Parathyroid adenoma (tissue), 2 donors: ENCODE measurements at regions not wholly inside any gene's neighbourhood (a gene's known extent, or its start where the extent isn't known, plus 50 kb on each side); places are given as distances from the start of the nearest gene placed in this dataset.

Experiments
- H2AFZ ChIP-seq: fragments of 300-600 bp; sonication (generic); one replicate; pipeline ENCODE4 v1.7.0; 2017; ENCODE audit warnings: antibody characterized with exemption, mild to moderate bottlenecking
- H3K27ac ChIP-seq: fragments of 300-600 bp; sonication (generic); one replicate; pipeline ENCODE4 v1.7.0; 2017
- H3K27me3 ChIP-seq: fragments of 300-600 bp; sonication (generic); one replicate; pipeline ENCODE4 v1.7.0; 2017; ENCODE audit warnings: low read length; ENCODE audit not compliant: control insufficient read depth, insufficient read depth
- H3K36me3 ChIP-seq: fragments of 300-600 bp; sonication (generic); one replicate; pipeline ENCODE4 v1.7.0; 2017; ENCODE audit warnings: low read length; ENCODE audit not compliant: control insufficient read depth, insufficient read depth
- H3K4me1 ChIP-seq: fragments of 300-600 bp; sonication (generic); one replicate; pipeline ENCODE4 v1.7.0; 2017; ENCODE audit warnings: control low read depth
- H3K4me2 ChIP-seq: fragments of 300-600 bp; sonication (generic); one replicate; pipeline ENCODE4 v1.7.0; 2017; ENCODE audit warnings: low read length
- H3K4me3 ChIP-seq: fragments of 300-600 bp; sonication (generic); one replicate; pipeline ENCODE4 v1.7.0; 2017; ENCODE audit warnings: low read depth, low read length
- H3K79me2 ChIP-seq: fragments of 300-600 bp; sonication (generic); one replicate; pipeline ENCODE4 v1.7.0; 2017; ENCODE audit warnings: control low read depth
- H3K9ac ChIP-seq: fragments of 300-600 bp; sonication (generic); one replicate; pipeline ENCODE4 v1.7.0; 2017; ENCODE audit warnings: mild to moderate bottlenecking
- H3K9me3 ChIP-seq: fragments of 300-600 bp; sonication (generic); one replicate; pipeline ENCODE4 v1.7.0; 2017; ENCODE audit warnings: low read length; ENCODE audit not compliant: control insufficient read depth
- CTCF ChIP-seq: fragments of 300-600 bp; sonication (generic); IDR thresholded peaks from one replicate; pipeline ENCODE4 v1.7.0; 2017; ENCODE audit warnings: antibody characterized with exemption, mild to moderate bottlenecking
- donor health status: primary hyperparathyroidism.

GRCh38 chr12:115364921-115365320, 680.9 kb upstream of the TBX3 start:
- no peak for TF ChIP-seq CTCF
- no peak overlapping the region for H3K27ac ChIP-seq
- no peaks in the 10 kb centered on the region for H3K79me2 ChIP-seq
- no peak overlapping the region for H3K9ac ChIP-seq
- no peak overlapping the region for H2AFZ ChIP-seq
- no peaks in the 10 kb centered on the region for H3K4me1 ChIP-seq
- H3K4me2 ChIP-seq = no peak overlapping the region
- no peaks in the 10 kb centered on the region for H3K27me3 ChIP-seq
- H3K4me3 ChIP-seq = no peak overlapping the region
- H3K9me3 ChIP-seq = no peaks in the 10 kb centered on the region
- no peaks in the 10 kb centered on the region for H3K36me3 ChIP-seq

- Histone ChIP-seq H3K27me3 (no peaks in the 10 kb centered on the region), H3K79me2 (no peaks in the 10 kb centered on the region), H3K4me1 (no peaks in the 10 kb centered on the region), H3K9me3 (no peaks in the 10 kb centered on the region), H3K27ac (no peak overlapping the region), H3K4me2 (no peak overlapping the region), H3K9ac (no peak overlapping the region), H3K36me3 (no peaks in the 10 kb centered on the region), H3K4me3 (no peak overlapping the region), H2AFZ (no peak overlapping the region)
- TF ChIP-seq CTCF = no peak
Measured at GRCh38 chr12:115362339-115362976, 678.5 kb upstream of the TBX3 start.

GRCh38 chr12:115357681-115358080, 673.7 kb upstream of the TBX3 start:
- no peak overlapping the region for H3K4me3 ChIP-seq
- no peaks in the 10 kb centered on the region for H3K36me3 ChIP-seq
- H3K4me2 ChIP-seq = no peak overlapping the region
- no peak for TF ChIP-seq CTCF
- H3K9ac ChIP-seq = no peak overlapping the region
- H3K27me3 ChIP-seq = no peaks in the 10 kb centered on the region
- no peak overlapping the region for H3K27ac ChIP-seq
- no peaks in the 10 kb centered on the region for H3K4me1 ChIP-seq
- no peaks in the 10 kb centered on the region for H3K79me2 ChIP-seq
- no peak overlapping the region for H2AFZ ChIP-seq
- no peaks in the 10 kb centered on the region for H3K9me3 ChIP-seq

GRCh38 chr12:115355301-115355700, 671.3 kb upstream of the TBX3 start:
- no peak overlapping the region for H3K4me3 ChIP-seq
- no peaks in the 10 kb centered on the region for H3K36me3 ChIP-seq
- H3K4me2 ChIP-seq = no peak overlapping the region
- no peak overlapping the region for H2AFZ ChIP-seq
- no peak for TF ChIP-seq CTCF
- no peak overlapping the region for H3K27ac ChIP-seq
- H3K4me1 ChIP-seq = no peaks in the 10 kb centered on the region
- no peaks in the 10 kb centered on the region for H3K9me3 ChIP-seq
- no peaks in the 10 kb centered on the region for H3K27me3 ChIP-seq
- H3K79me2 ChIP-seq = no peaks in the 10 kb centered on the region
- H3K9ac ChIP-seq = no peak overlapping the region
